ENCODE measurements at regions not wholly inside any gene's neighbourhood (a gene's known extent, or its start where the extent isn't known, plus 50 kb on each side); places are given as distances from the start of the nearest gene placed in this dataset.

DNA sequence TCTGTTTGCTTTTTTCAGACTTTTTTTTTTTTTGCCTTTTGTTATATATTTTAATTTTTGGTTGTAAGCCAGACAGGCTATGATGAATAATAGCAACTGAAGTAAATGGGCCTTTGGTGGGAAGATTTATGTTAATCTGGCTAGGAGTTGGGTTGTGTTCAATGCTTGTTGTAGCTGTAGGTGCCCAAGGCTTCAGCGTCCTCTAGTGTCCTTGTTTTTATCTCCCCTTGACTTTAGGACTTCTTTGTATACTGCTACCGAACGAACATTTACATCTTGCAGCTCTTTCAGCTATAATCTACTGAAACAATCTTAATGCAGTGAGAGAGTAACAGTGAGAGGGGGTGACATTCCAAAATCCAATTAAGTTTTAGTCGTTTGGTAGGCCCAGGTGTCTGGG lies 848.4 kb upstream of the FBXO33 start:
- TF ChIP-seq POLR2AphosphoS5 (IDR thresholded peaks at IDR 0.05; ENCODE audit: insufficient read depth in 1 of 2, low read depth in 1 of 2) = no peak
- TF ChIP-seq, protein P1, sequence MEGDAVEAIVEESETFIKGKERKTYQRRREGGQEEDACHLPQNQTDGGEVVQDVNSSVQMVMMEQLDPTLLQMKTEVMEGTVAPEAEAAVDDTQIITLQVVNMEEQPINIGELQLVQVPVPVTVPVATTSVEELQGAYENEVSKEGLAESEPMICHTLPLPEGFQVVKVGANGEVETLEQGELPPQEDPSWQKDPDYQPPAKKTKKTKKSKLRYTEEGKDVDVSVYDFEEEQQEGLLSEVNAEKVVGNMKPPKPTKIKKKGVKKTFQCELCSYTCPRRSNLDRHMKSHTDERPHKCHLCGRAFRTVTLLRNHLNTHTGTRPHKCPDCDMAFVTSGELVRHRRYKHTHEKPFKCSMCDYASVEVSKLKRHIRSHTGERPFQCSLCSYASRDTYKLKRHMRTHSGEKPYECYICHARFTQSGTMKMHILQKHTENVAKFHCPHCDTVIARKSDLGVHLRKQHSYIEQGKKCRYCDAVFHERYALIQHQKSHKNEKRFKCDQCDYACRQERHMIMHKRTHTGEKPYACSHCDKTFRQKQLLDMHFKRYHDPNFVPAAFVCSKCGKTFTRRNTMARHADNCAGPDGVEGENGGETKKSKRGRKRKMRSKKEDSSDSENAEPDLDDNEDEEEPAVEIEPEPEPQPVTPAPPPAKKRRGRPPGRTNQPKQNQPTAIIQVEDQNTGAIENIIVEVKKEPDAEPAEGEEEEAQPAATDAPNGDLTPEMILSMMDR (IDR thresholded peaks at IDR 0.05) = no peak
